Upper lobe of left lung (tissue), 6 donors: ENCODE measurements at regions not wholly inside any gene's neighbourhood (a gene's known extent, or its start where the extent isn't known, plus 50 kb on each side); places are given as distances from the start of the nearest gene placed in this dataset.

Source experiments
- ATAC-seq, 2 donors: fragments of 200-7000 bp; cut with Tn5 transposase; one replicate each; pipeline ENCODE4 v1.9.1; 2022; ENCODE audit warnings: mild to moderate bottlenecking in 2 of 2, moderate library complexity in 2 of 2; ENCODE audit not compliant: low FRiP score in 2 of 2
- DNase-seq, 2 donors: peaks; one replicate each; pipeline ENCODE4 v3.0.0-alpha.2; 2019 to 2020
- H3K27ac ChIP-seq, 4 donors: fragments of 200-600 bp; sonication (generic); one replicate each; pipeline ENCODE4 v1.5.1; 2016 to 2019
- H3K27me3 ChIP-seq, 4 donors: fragments of 200-600 bp; sonication (generic); one replicate each; pipeline ENCODE4 v1.5.1; 2017 to 2019
- H3K36me3 ChIP-seq, 4 donors: fragments of 200-600 bp; sonication (generic); one replicate each; pipeline ENCODE4 v1.5.1; 2016 to 2019
- H3K4me1 ChIP-seq, 4 donors: fragments of 200-600 bp; sonication (generic); one replicate each; pipeline ENCODE4 v1.5.1; 2018 to 2019
- H3K4me3 ChIP-seq, 4 donors: fragments of 200-600 bp; sonication (generic); one replicate each; pipeline ENCODE4 v1.5.1; 2017 to 2019; ENCODE audit warnings: mild to moderate bottlenecking in 2 of 4, moderate library complexity in 1 of 4
- H3K9me3 ChIP-seq, 4 donors: fragments of 200-600 bp; sonication (generic); one replicate each; pipeline ENCODE4 v1.5.1; 2018 to 2019
- CTCF ChIP-seq, 6 experiments: fragments of 450-650 bp in 4 of 6; fragments of 200-600 bp in 2 of 6; sonication (generic) in 2 of 6; IDR thresholded peaks; one replicate each; pipeline ENCODE4 v1.5.1; 2016 to 2019; ENCODE audit warnings: antibody characterized with exemption in 6 of 6
- EP300 ChIP-seq, 4 donors: sonication (generic); formaldehyde crosslinking; IDR thresholded peaks; one replicate each; pipeline ENCODE4 v1.5.1; 2017; ENCODE audit warnings: antibody characterized with exemption in 4 of 4, control low read depth in 2 of 4
- POLR2A ChIP-seq, 4 donors: fragments of 450-650 bp; IDR thresholded peaks; one replicate each; pipeline ENCODE4 v1.5.1; 2016 to 2017; ENCODE audit warnings: antibody characterized with exemption in 4 of 4, mild to moderate bottlenecking in 2 of 4
- POLR2AphosphoS5 ChIP-seq, 2 donors: sonication (generic); formaldehyde crosslinking; IDR thresholded peaks; one replicate each; pipeline ENCODE4 v1.5.1; 2017; ENCODE audit warnings: antibody characterized with exemption in 2 of 2
- WGBS, 2 donors: methylation state at CpG; one replicate each; pipeline ENCODE4 v1.1.5; 2017 to 2018; 5-methylcytosine and 5-hydroxymethylcytosine counted together
- donor health status: DM: no; HTN: no; CAD: no; lungs with moderate emphysema.
- donor health status: DM: no; HTN: yes; CAD: no; lungs with severe emphysema.

DNA sequence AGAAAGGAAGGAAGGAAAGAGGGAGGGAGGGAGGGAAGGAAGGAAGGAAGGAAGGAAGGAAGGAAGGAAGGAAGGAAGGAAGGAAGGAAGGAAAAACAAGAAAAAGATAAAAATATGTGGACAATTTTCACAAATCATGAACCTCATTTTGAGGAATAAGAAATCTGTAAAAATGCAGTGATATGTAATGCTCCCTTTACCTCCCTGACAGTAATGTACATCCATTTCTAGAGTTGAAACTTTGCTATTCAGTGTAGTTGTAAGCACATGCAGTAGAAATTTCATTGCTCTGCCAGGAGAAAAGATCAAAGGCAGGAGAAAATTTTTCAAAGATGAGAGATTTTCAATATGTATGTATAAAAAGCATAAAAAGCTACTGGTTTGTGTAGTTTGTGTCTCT lies 189.5 kb upstream of the MYO3A start:
- no peaks in the 10 kb centered on the region for H3K9me3 ChIP-seq
- no peaks in the 10 kb centered on the region for H3K4me1 ChIP-seq
- no peak overlapping the region for H3K4me3 ChIP-seq
- TF ChIP-seq CTCF (IDR thresholded peaks at IDR 0.05) (no peak), POLR2AphosphoS5 (IDR thresholded peaks at IDR 0.05) (no peak), POLR2A (IDR thresholded peaks at IDR 0.05) (no peak), EP300 (IDR thresholded peaks at IDR 0.05) (no peak)
- no peaks in the 10 kb centered on the region for H3K27me3 ChIP-seq
- no peak for ATAC-seq
- no peaks in the 10 kb centered on the region for H3K36me3 ChIP-seq
- DNase-seq: no peak
- no peak overlapping the region for H3K27ac ChIP-seq

GRCh38 chr10:25745976-25746375 lies 188.1 kb upstream of the MYO3A start:
- Histone ChIP-seq H3K27me3 (no peaks in the 10 kb centered on the region), H3K9me3 (no peaks in the 10 kb centered on the region), H3K4me3 (no peak overlapping the region), H3K36me3 (no peaks in the 10 kb centered on the region), H3K27ac (no peak overlapping the region), H3K4me1 (no peaks in the 10 kb centered on the region)
- no peak for TF ChIP-seq EP300 (IDR thresholded peaks at IDR 0.05)
- no peak for TF ChIP-seq POLR2A (IDR thresholded peaks at IDR 0.05)
- no peak for TF ChIP-seq POLR2AphosphoS5 (IDR thresholded peaks at IDR 0.05)
- no peak for TF ChIP-seq CTCF (IDR thresholded peaks at IDR 0.05)
- ATAC-seq (no peak), DNase-seq (no peak)
- 46 to 50% methylated on average over 3 of the region's 3 CpGs for WGBS, 2 donors

DNA sequence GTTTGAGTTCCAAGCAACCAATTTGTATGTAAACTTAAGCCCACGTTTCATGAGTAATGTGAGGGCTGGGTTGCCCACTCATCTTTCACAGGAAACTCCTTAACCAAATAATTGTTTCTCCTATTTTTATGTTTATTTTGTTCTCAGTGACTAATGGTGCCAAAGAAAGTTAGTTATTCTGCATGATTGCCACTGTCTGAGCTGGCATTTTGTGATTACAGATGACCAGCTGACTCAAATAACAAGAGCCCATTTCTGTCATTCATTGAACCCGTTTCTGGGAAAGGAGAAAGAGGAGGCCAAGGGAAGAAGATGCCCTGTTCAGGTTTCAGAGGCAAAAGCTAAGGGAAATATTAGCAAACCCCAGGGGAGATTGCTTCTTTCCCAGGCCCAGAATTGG lies 186.9 kb upstream of the MYO3A start:
- WGBS, 2 donors: 38 to 42% methylated on average over 2 of the region's 2 CpGs
- H3K9me3 ChIP-seq: no peaks in the 10 kb centered on the region
- DNase-seq (no peak), ATAC-seq (no peak)
- no peaks in the 10 kb centered on the region for H3K36me3 ChIP-seq
- no peak overlapping the region for H3K4me3 ChIP-seq
- TF ChIP-seq CTCF (IDR thresholded peaks at IDR 0.05): no peak
- no peak for TF ChIP-seq POLR2A (IDR thresholded peaks at IDR 0.05)
- TF ChIP-seq EP300 (IDR thresholded peaks at IDR 0.05): no peak
- no peak for TF ChIP-seq POLR2AphosphoS5 (IDR thresholded peaks at IDR 0.05)
- no peaks in the 10 kb centered on the region for H3K27me3 ChIP-seq
- no peak overlapping the region for H3K27ac ChIP-seq
- H3K4me1 ChIP-seq: no peaks in the 10 kb centered on the region

DNA sequence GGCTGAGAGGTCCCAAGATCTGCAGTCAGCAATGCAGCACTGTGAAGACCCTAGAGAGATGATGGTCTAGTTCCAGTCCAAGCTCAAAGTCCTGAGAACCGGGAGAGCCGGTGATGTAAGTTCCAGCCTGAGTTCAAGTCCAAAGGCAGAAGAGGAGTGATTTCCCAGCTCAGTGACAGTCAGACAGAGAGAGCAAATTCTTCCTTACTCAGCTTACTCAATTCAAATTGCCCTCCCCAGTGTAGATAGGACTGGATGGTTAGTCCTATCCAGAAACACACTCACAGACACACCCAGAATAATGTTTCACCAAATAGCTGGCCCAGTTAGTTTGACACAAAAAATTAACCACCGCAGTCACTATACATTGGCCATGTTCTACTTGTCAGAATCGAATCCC lies 185.5 kb upstream of the MYO3A start:
- 90 to 96% methylated on average over 4 of the region's 4 CpGs for WGBS, 2 donors
- H3K36me3 ChIP-seq: no peaks in the 10 kb centered on the region

More for the DNA sequence above, 185.5 kb upstream of the MYO3A start:
- no peak overlapping the region for H3K27ac ChIP-seq
- no peaks in the 10 kb centered on the region for H3K4me1 ChIP-seq
- no peaks in the 10 kb centered on the region for H3K9me3 ChIP-seq
- ATAC-seq (no peak), DNase-seq (no peak)
- no peaks in the 10 kb centered on the region for H3K27me3 ChIP-seq
- TF ChIP-seq CTCF (IDR thresholded peaks at IDR 0.05) (no peak), EP300 (IDR thresholded peaks at IDR 0.05) (no peak), POLR2AphosphoS5 (IDR thresholded peaks at IDR 0.05) (no peak), POLR2A (IDR thresholded peaks at IDR 0.05) (no peak)
- H3K4me3 ChIP-seq: no peak overlapping the region
